Neural cell (in vitro differentiated cells): ENCODE measurements at regions not wholly inside any gene's neighbourhood (a gene's known extent, or its start where the extent isn't known, plus 50 kb on each side); places are given as distances from the start of the nearest gene placed in this dataset.

ENCODE experiments used
- H2AFZ ChIP-seq: fragments of 200-600, 300-800 bp; sonication (generic), shearing (Covaris generic); 2 replicates; pipeline ENCODE4 v1.6.0; 2014; ENCODE audit warnings: low read depth, mild to moderate bottlenecking, antibody characterized with exemption, low read length, moderate library complexity
- H3F3A ChIP-seq: fragments of 200-600 bp; shearing (Covaris generic); 2 replicates; pipeline ENCODE4 v1.6.1; 2016; ENCODE audit warnings: mild to moderate bottlenecking, moderate library complexity, mixed read lengths, antibody characterized with exemption, low read length; ENCODE audit not compliant: insufficient read depth, poor library complexity, severe bottlenecking
- H3K27ac ChIP-seq: fragments of 200-600, 300-800 bp; sonication (generic), shearing (Covaris generic); 2 replicates; pipeline ENCODE4 v1.5.1; 2014; ENCODE audit warnings: mild to moderate bottlenecking, low read length, moderate library complexity
- H3K27me3 ChIP-seq: fragments of 300-800, 200-600 bp; sonication (generic), shearing (Covaris generic); 2 replicates; pipeline ENCODE4 v1.6.0; 2014; ENCODE audit warnings: mild to moderate bottlenecking, low read depth, low read length, moderate library complexity; ENCODE audit not compliant: insufficient read depth
- H3K36me3 ChIP-seq: fragments of 300-800, 200-600 bp; sonication (generic), shearing (Covaris generic); 2 replicates; pipeline ENCODE4 v1.5.1; 2014; ENCODE audit warnings: mild to moderate bottlenecking, antibody characterized with exemption, low read length, moderate library complexity; ENCODE audit not compliant: insufficient read depth
- H3K4me2 ChIP-seq: fragments of 300-800, 200-600 bp; sonication (generic), shearing (Covaris generic); 2 replicates; pipeline ENCODE4 v1.6.0; 2014; ENCODE audit warnings: mild to moderate bottlenecking, low read length
- H3K4me3 ChIP-seq: fragments of 300-800, 200-600 bp; sonication (generic), shearing (Covaris generic); 2 replicates; pipeline ENCODE4 v1.5.1; 2014; ENCODE audit warnings: mild to moderate bottlenecking, low read length, moderate library complexity
- H3K79me2 ChIP-seq: fragments of 200-600 bp; shearing (Covaris generic); replicated peaks from 2 replicates; pipeline ENCODE4 v1.6.0; 2014; ENCODE audit warnings: mild to moderate bottlenecking, low read length, moderate library complexity; ENCODE audit not compliant: insufficient read depth
- H3K9ac ChIP-seq: fragments of 300-800, 200-600 bp; sonication (generic), shearing (Covaris generic); 2 replicates; pipeline ENCODE4 v1.6.1; 2016; ENCODE audit warnings: mild to moderate bottlenecking, low read length, mixed read lengths
- H3K9me2 ChIP-seq: fragments of 200-600 bp; shearing (Covaris generic); 2 replicates; pipeline ENCODE4 v1.6.1; 2016; ENCODE audit warnings: mild to moderate bottlenecking, low read length, mixed read lengths; ENCODE audit not compliant: insufficient read depth
- H3K9me3 ChIP-seq: fragments of 200-600, 300-800 bp; sonication (generic), shearing (Covaris generic); 2 replicates; pipeline ENCODE4 v1.6.1; 2016; ENCODE audit warnings: mild to moderate bottlenecking, mixed run types, low read length, moderate library complexity, mixed read lengths
- H4K20me1 ChIP-seq: fragments of 200-600 bp; shearing (Covaris generic); 2 replicates; pipeline ENCODE4 v1.6.1; 2016; ENCODE audit warnings: mild to moderate bottlenecking, mixed run types; ENCODE audit not compliant: insufficient read depth
- EP300 ChIP-seq: fragments of 450-650 bp; conservative IDR thresholded peaks from 2 replicates; pipeline ENCODE4 v1.6.1; 2014; ENCODE audit warnings: antibody characterized with exemption, mild to moderate bottlenecking, moderate library complexity; ENCODE audit not compliant: poor library complexity, severe bottlenecking
- EZH2 ChIP-seq: fragments of 200-600, 300-800 bp; shearing (Covaris generic), sonication (generic); IDR thresholded peaks from 2 replicates; pipeline ENCODE4 v1.6.1; 2014; ENCODE audit warnings: antibody characterized with exemption, low read length, borderline replicate concordance, mild to moderate bottlenecking; ENCODE audit not compliant: insufficient read depth, poor library complexity, severe bottlenecking
- MXI1 ChIP-seq: fragments of 450-650 bp; conservative IDR thresholded peaks from 2 replicates; pipeline ENCODE4 v1.6.1; 2014; ENCODE audit warnings: antibody characterized with exemption, mild to moderate bottlenecking; ENCODE audit not compliant: poor library complexity, severe bottlenecking
- POLR2AphosphoS5 ChIP-seq: IDR thresholded peaks from 2 replicates; pipeline ENCODE4 v1.6.1; 2012
- RAD21 ChIP-seq: fragments of 450-650 bp; conservative IDR thresholded peaks from 2 replicates; pipeline ENCODE4 v1.6.1; 2014; ENCODE audit warnings: antibody characterized with exemption, mild to moderate bottlenecking, moderate library complexity
- REST ChIP-seq: IDR thresholded peaks from 2 replicates; pipeline ENCODE4 v1.6.1; 2012; ENCODE audit warnings: borderline replicate concordance
- SMC3 ChIP-seq: fragments of 450-650 bp; conservative IDR thresholded peaks from 2 replicates; pipeline ENCODE4 v1.6.1; 2014; ENCODE audit warnings: antibody characterized with exemption, mild to moderate bottlenecking, moderate library complexity; ENCODE audit not compliant: poor library complexity
- TAF1 ChIP-seq: IDR thresholded peaks from 2 replicates; pipeline ENCODE4 v1.6.1; 2012; ENCODE audit warnings: low read depth
- TF ChIP-seq, protein P1 (sequence below): fragments of 450-650 bp; IDR thresholded peaks from 2 replicates; pipeline ENCODE4 v1.5.1; 2014; ENCODE audit warnings: antibody characterized with exemption, mild to moderate bottlenecking, moderate library complexity; ENCODE audit not compliant: poor library complexity, severe bottlenecking

DNA sequence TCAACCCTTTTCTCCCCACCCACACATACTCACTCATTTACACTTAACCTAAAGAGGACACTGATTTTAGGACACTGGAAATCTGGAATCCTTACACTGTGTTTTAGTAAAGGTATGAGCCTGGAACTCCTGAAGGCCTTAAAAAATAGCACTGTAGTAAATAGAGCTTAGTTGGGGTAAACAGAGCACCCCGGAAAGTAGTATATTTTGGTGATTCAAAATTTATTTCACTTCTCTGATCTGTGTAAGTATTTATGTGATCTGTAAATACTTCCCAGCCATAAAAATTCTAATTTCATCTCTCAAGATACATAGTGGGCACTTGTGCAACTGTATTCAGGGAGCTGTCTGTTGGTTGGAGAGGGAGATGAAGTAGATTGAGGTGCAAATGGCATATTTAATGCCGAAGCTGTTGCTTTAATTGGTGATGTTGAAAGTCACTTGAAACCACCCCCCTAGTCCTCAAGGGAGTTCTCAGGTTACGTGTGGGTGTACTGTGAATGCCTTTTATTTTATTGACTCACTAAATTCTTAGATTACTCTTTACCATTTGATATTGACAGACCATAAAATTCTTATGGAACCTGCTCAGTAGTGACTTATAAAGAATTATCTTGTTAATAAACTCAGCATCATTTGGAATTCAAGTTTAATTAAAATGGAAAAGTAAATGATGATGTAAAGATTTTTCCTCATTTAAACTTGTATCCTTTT lies 154.9 kb downstream of the SOX4 start:
- no peaks in the 10 kb centered on the region for H3K9me2 ChIP-seq
- H3K79me2 ChIP-seq, result peaks cover 86% of the 10 kb centered on the region
- no peaks in the 10 kb centered on the region for H3K27me3 ChIP-seq
- no peak overlapping the region for H3K27ac ChIP-seq
- H3K4me2 ChIP-seq, result no peak overlapping the region
- no peaks in the 10 kb centered on the region for H3F3A ChIP-seq
- H2AFZ ChIP-seq, result no peak overlapping the region
- no peak for TF ChIP-seq MXI1
- TF ChIP-seq EP300, result no peak
- no peak for TF ChIP-seq EZH2
- TF ChIP-seq REST, result no peak
- H3K9ac ChIP-seq, result no peak overlapping the region
- no peaks in the 10 kb centered on the region for H4K20me1 ChIP-seq
- no peaks in the 10 kb centered on the region for H3K36me3 ChIP-seq
- no peaks in the 10 kb centered on the region for H3K9me3 ChIP-seq
- no peak overlapping the region for H3K4me3 ChIP-seq

DNA sequence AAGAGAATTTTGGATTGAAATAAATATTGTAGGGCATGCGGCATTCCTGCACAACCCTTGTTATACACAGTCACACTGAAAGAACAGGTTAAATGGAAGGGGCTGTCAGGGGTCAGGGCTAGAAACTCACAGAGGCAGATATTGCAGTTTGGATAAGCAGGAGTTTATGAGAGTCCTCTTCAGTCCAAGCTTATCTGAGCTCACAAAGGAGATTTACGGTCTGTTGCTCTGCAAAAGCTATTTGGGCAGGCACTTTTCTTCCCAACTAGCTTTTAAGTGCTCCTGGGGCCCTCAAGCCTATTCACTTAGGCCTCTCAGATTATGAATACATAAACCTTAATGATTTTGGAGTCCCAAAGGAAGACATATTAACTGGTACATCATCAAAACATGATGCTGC lies 156.2 kb downstream of the SOX4 start:
- no peaks in the 10 kb centered on the region for H3F3A ChIP-seq
- H3K27ac ChIP-seq, result no peak overlapping the region
- no peaks in the 10 kb centered on the region for H3K36me3 ChIP-seq
- no peak overlapping the region for H2AFZ ChIP-seq
- no peaks in the 10 kb centered on the region for H3K27me3 ChIP-seq
- no peaks in the 10 kb centered on the region for H3K9me3 ChIP-seq
- no peak overlapping the region for H3K4me3 ChIP-seq
- no peak overlapping the region for H3K9ac ChIP-seq
- TF ChIP-seq EZH2, result no peak
- TF ChIP-seq TAF1, result no peak
- H4K20me1 ChIP-seq, result no peaks in the 10 kb centered on the region
- no peaks in the 10 kb centered on the region for H3K9me2 ChIP-seq
- H3K4me2 ChIP-seq, result no peak overlapping the region
- H3K79me2 ChIP-seq, result peaks cover 86% of the 10 kb centered on the region

- H3F3A ChIP-seq, result no peaks in the 10 kb centered on the region
- no peak overlapping the region for H3K4me3 ChIP-seq
- H3K27ac ChIP-seq, result no peak overlapping the region
- H2AFZ ChIP-seq, result no peak overlapping the region
- no peak overlapping the region for H3K9ac ChIP-seq
- no peak overlapping the region for H3K4me2 ChIP-seq
- H3K27me3 ChIP-seq, result no peaks in the 10 kb centered on the region
- no peaks in the 10 kb centered on the region for H4K20me1 ChIP-seq
- H3K79me2 ChIP-seq, result peaks cover 85% of the 10 kb centered on the region
- TF ChIP-seq, protein P1, sequence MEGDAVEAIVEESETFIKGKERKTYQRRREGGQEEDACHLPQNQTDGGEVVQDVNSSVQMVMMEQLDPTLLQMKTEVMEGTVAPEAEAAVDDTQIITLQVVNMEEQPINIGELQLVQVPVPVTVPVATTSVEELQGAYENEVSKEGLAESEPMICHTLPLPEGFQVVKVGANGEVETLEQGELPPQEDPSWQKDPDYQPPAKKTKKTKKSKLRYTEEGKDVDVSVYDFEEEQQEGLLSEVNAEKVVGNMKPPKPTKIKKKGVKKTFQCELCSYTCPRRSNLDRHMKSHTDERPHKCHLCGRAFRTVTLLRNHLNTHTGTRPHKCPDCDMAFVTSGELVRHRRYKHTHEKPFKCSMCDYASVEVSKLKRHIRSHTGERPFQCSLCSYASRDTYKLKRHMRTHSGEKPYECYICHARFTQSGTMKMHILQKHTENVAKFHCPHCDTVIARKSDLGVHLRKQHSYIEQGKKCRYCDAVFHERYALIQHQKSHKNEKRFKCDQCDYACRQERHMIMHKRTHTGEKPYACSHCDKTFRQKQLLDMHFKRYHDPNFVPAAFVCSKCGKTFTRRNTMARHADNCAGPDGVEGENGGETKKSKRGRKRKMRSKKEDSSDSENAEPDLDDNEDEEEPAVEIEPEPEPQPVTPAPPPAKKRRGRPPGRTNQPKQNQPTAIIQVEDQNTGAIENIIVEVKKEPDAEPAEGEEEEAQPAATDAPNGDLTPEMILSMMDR, result no peak
- TF ChIP-seq POLR2AphosphoS5 (no peak), RAD21 (no peak), TAF1 (no peak), EZH2 (no peak), REST (no peak), EP300 (no peak), SMC3 (no peak), MXI1 (no peak)
- H3K9me2 ChIP-seq, result no peaks in the 10 kb centered on the region
- no peaks in the 10 kb centered on the region for H3K9me3 ChIP-seq
- no peaks in the 10 kb centered on the region for H3K36me3 ChIP-seq
These were observed 157.0 kb downstream of the SOX4 start for GRCh38 chr6:21750575-21750974.
